ENCODE measurements at regions not wholly inside any gene's neighbourhood (a gene's known extent, or its start where the extent isn't known, plus 50 kb on each side); places are given as distances from the start of the nearest gene placed in this dataset.

- TF ChIP-seq CTCF (IDR thresholded peaks at IDR 0.05; ENCODE audit: poor library complexity, severe bottlenecking) (no peak), EZH2 (IDR thresholded peaks at IDR 0.05; ENCODE audit: borderline replicate concordance, insufficient read depth, low read length, poor library complexity, severe bottlenecking) (no peak), POLR2AphosphoS5 (IDR thresholded peaks at IDR 0.05) (no peak), EP300 (conservative IDR thresholded peaks at IDR 0.05; ENCODE audit: poor library complexity, severe bottlenecking) (no peak), MXI1 (conservative IDR thresholded peaks at IDR 0.05; ENCODE audit: poor library complexity, severe bottlenecking) (no peak), TAF1 (IDR thresholded peaks at IDR 0.05; ENCODE audit: low read depth) (no peak)
- TF ChIP-seq, protein P1, sequence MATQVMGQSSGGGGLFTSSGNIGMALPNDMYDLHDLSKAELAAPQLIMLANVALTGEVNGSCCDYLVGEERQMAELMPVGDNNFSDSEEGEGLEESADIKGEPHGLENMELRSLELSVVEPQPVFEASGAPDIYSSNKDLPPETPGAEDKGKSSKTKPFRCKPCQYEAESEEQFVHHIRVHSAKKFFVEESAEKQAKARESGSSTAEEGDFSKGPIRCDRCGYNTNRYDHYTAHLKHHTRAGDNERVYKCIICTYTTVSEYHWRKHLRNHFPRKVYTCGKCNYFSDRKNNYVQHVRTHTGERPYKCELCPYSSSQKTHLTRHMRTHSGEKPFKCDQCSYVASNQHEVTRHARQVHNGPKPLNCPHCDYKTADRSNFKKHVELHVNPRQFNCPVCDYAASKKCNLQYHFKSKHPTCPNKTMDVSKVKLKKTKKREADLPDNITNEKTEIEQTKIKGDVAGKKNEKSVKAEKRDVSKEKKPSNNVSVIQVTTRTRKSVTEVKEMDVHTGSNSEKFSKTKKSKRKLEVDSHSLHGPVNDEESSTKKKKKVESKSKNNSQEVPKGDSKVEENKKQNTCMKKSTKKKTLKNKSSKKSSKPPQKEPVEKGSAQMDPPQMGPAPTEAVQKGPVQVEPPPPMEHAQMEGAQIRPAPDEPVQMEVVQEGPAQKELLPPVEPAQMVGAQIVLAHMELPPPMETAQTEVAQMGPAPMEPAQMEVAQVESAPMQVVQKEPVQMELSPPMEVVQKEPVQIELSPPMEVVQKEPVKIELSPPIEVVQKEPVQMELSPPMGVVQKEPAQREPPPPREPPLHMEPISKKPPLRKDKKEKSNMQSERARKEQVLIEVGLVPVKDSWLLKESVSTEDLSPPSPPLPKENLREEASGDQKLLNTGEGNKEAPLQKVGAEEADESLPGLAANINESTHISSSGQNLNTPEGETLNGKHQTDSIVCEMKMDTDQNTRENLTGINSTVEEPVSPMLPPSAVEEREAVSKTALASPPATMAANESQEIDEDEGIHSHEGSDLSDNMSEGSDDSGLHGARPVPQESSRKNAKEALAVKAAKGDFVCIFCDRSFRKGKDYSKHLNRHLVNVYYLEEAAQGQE (IDR thresholded peaks at IDR 0.05; ENCODE audit: borderline replicate concordance): no peak
Observed at GRCh38 chr14:51547260-51547659, 104.5 kb upstream of the FRMD6 start.
